Activated CD8-positive, alpha-beta memory T cell treated with anti-CD3 and anti-CD28 coated beads, Interleukin-2, amount 50 U/mL, for 1 hour (primary cell): ENCODE measurements at regions not wholly inside any gene's neighbourhood (a gene's known extent, or its start where the extent isn't known, plus 50 kb on each side); places are given as distances from the start of the nearest gene placed in this dataset.

Source experiments
- DNase-seq: peaks from one replicate; pipeline ENCODE4 v3.0.0-alpha.2; 2020; ENCODE audit errors: extremely low read depth

GRCh38 chr16:79792076-79792475 is 191.5 kb upstream of the MAF start:
- DNase-seq: no peak

GRCh38 chr16:79790854-79791253 is 190.3 kb upstream of the MAF start:
- DNase-seq: no peak

GRCh38 chr16:79788949-79789348 is 188.4 kb upstream of the MAF start:
- DNase-seq: no peak

GRCh38 chr16:79786389-79786788 is 185.9 kb upstream of the MAF start:
- no peak for DNase-seq

GRCh38 chr16:79784007-79784406 is 183.5 kb upstream of the MAF start:
- no peak for DNase-seq

- DNase-seq: no peak
Observed at GRCh38 chr16:79777679-79778078, 177.1 kb upstream of the MAF start.

- DNase-seq: no peak
Observed at GRCh38 chr16:79776243-79776847, 175.8 kb upstream of the MAF start.

GRCh38 chr16:79772784-79773183 is 172.2 kb upstream of the MAF start:
- DNase-seq: no peak

- DNase-seq: no peak
Observed at GRCh38 chr16:79772048-79772447, 171.5 kb upstream of the MAF start.

- no peak for DNase-seq
Observed at GRCh38 chr16:79770244-79771064, 169.9 kb upstream of the MAF start.

- no peak for DNase-seq
Observed at GRCh38 chr16:79769928-79770243, 169.3 kb upstream of the MAF start.

GRCh38 chr16:79769270-79769927 is 168.9 kb upstream of the MAF start:
- DNase-seq: no peak

- DNase-seq: no peak
Observed at GRCh38 chr16:79768276-79768970, 167.9 kb upstream of the MAF start.

- DNase-seq: no peak
Observed at GRCh38 chr16:79767421-79768275, 167.1 kb upstream of the MAF start.

- DNase-seq: no peak
Observed at GRCh38 chr16:79765901-79766394, 165.4 kb upstream of the MAF start.

GRCh38 chr16:79765431-79765830 is 164.9 kb upstream of the MAF start:
- DNase-seq: no peak

GRCh38 chr16:79764415-79765110 is 164.0 kb upstream of the MAF start:
- DNase-seq: no peak

GRCh38 chr16:79762217-79762616 is 161.7 kb upstream of the MAF start:
- no peak for DNase-seq

GRCh38 chr16:79758615-79759346 is 158.2 kb upstream of the MAF start:
- no peak for DNase-seq

- DNase-seq: no peak
Observed at GRCh38 chr16:79757968-79758367, 157.4 kb upstream of the MAF start.
